ENCODE measurements at regions not wholly inside any gene's neighbourhood (a gene's known extent, or its start where the extent isn't known, plus 50 kb on each side); places are given as distances from the start of the nearest gene placed in this dataset.

DNA sequence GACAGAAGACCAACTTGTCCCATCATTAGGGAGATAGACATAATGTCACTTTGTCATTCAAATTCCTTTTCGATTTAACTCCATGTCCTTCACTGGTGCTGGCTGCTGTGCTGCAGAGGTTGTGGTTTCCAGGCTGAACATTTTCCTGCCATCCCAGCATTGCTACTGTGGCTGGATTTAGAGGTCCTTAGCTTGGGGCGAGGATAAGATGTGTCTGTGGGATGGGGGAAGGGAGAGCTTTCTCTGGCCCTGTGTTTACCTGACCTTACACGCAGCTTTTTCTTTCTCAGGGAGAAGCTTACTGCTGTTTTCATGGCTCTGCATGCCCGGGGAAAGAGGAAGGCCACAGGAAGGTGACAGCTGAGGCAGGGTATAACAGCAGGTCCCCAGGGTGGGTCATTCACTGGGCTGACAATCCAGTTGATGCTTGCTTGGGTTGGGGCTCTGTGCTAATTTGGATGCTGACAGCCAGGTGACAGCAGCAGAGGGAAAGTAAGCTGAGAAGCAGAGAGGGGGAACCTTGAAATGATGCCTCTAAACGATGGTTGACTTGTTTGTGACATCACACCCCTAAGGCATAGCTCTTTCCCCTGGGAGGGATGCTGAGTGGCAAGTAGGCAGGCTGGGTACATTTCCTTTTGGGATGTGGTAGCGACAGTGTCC lies 326.9 kb upstream of the CTNNB1 start:
- no peak overlapping the region for H3K9ac ChIP-seq (ENCODE audit: low read length)
- no peaks in the 10 kb centered on the region for H3K36me3 ChIP-seq (ENCODE audit: control insufficient read depth, insufficient read depth, low read length)
- no peaks in the 10 kb centered on the region for H3K4me1 ChIP-seq (ENCODE audit: control insufficient read depth, insufficient read depth, low read length)
- no peak overlapping the region for H3K4me3 ChIP-seq (ENCODE audit: low read length)
- no peaks in the 10 kb centered on the region for H3K27me3 ChIP-seq (ENCODE audit: control insufficient read depth, insufficient read depth, low read length)
- H3K9me3 ChIP-seq (ENCODE audit: control insufficient read depth, low read length): no peaks in the 10 kb centered on the region

- H3K9ac ChIP-seq (ENCODE audit: low read length): no peak overlapping the region
- H3K36me3 ChIP-seq (ENCODE audit: control insufficient read depth, insufficient read depth, low read length): no peaks in the 10 kb centered on the region
- no peaks in the 10 kb centered on the region for H3K27me3 ChIP-seq (ENCODE audit: control insufficient read depth, insufficient read depth, low read length)
- H3K4me3 ChIP-seq (ENCODE audit: low read length): no peak overlapping the region
- H3K4me1 ChIP-seq (ENCODE audit: control insufficient read depth, insufficient read depth, low read length): peaks cover 7% of the 10 kb centered on the region
- no peaks in the 10 kb centered on the region for H3K9me3 ChIP-seq (ENCODE audit: control insufficient read depth, low read length)
Measured at GRCh38 chr3:40873476-40873875, 325.8 kb upstream of the CTNNB1 start.

DNA sequence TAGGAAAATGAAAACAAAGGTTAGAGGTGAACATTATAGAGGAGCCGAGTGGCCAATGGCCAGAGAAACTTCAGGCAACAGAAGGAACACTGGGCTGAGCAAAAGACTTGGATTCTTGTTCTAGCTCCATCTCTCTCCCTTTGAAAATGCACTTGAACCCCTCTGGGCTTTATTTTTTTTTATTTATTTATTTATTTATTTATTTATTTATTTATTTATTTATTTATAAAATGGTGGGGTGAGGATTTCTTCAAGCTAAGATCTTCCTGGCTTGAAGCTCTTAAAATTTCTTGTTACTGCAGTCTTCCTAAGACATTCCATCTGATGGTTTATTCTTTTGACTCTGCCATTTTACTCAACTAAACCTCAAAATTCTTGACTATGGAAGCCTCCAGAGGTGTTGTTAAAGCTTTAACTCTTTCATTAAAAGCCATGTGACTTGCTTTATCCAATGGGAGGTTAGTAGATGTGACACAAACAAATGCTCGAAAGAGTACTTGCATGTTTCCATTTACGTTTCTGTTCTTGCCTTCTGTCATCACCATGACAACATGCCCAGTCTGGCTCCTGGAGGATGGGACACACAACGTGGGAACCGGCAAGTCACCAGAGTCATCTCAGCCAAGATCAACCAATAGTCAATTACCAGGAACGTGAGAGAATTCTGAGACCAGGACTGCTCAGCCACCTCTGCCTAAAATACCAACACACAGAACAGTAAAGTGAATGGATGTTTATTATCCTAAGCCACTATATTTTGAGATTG lies 325.2 kb upstream of the CTNNB1 start:
- H3K9me3 ChIP-seq (ENCODE audit: control insufficient read depth, low read length): no peaks in the 10 kb centered on the region
- H3K36me3 ChIP-seq (ENCODE audit: control insufficient read depth, insufficient read depth, low read length): no peaks in the 10 kb centered on the region
- H3K4me3 ChIP-seq (ENCODE audit: low read length): no peak overlapping the region
- H3K27me3 ChIP-seq (ENCODE audit: control insufficient read depth, insufficient read depth, low read length): no peaks in the 10 kb centered on the region
- peaks cover 7% of the 10 kb centered on the region for H3K4me1 ChIP-seq (ENCODE audit: control insufficient read depth, insufficient read depth, low read length)
- no peak overlapping the region for H3K9ac ChIP-seq (ENCODE audit: low read length)

DNA sequence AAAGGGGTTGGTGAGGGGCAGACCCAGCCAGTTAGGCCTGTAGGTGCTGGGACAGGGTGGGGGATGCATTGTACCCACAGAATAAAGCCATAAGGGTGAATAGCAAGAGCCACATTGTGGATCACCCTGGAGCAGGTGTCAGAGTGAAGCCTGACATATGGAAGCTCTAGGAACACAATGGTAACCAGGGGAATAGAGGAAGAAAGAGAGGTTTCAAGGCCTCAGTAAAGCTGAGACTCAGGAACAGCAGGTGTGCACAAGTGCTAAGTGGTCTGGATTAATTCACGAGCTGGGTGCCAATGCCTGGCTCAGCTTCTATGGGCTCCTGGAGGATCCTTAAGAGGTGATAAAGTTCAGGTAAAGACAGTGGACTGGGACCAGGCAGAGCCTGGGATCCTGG lies 323.7 kb upstream of the CTNNB1 start:
- H3K4me3 ChIP-seq (ENCODE audit: low read length): no peak overlapping the region
- H3K9me3 ChIP-seq (ENCODE audit: control insufficient read depth, low read length): no peaks in the 10 kb centered on the region
- H3K36me3 ChIP-seq (ENCODE audit: control insufficient read depth, insufficient read depth, low read length): no peaks in the 10 kb centered on the region

GRCh38 chr3:40876009-40876408 lies 323.3 kb upstream of the CTNNB1 start:
- H3K9ac ChIP-seq (ENCODE audit: low read length): no peak overlapping the region
- H3K4me1 ChIP-seq (ENCODE audit: control insufficient read depth, insufficient read depth, low read length): peaks cover 7% of the 10 kb centered on the region
- H3K4me3 ChIP-seq (ENCODE audit: low read length): no peak overlapping the region
- no peaks in the 10 kb centered on the region for H3K27me3 ChIP-seq (ENCODE audit: control insufficient read depth, insufficient read depth, low read length)
- no peaks in the 10 kb centered on the region for H3K9me3 ChIP-seq (ENCODE audit: control insufficient read depth, low read length)
- H3K36me3 ChIP-seq (ENCODE audit: control insufficient read depth, insufficient read depth, low read length): no peaks in the 10 kb centered on the region

More for the DNA sequence above, 323.7 kb upstream of the CTNNB1 start:
- H3K27me3 ChIP-seq (ENCODE audit: control insufficient read depth, insufficient read depth, low read length): no peaks in the 10 kb centered on the region
- no peak overlapping the region for H3K9ac ChIP-seq (ENCODE audit: low read length)
- H3K4me1 ChIP-seq (ENCODE audit: control insufficient read depth, insufficient read depth, low read length): peaks cover 7% of the 10 kb centered on the region

DNA sequence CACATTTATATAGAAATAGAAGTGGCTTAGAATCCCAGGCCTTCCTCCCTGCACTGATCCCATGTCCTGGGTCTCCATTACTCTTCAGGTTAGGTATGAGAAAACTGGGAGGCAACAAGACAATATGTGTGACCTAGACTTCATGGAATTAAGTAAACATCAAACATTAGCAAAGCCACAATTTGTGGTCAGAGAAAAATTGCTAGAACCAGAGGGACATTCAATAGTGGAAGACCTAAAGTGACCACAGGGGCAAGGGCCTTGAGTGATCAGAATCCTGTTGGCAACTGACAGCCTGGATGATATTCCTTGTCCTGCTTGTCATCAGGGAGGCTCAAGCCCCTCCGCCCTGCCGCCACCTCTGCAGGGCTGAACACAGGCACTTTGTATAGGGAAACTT lies 322.8 kb upstream of the CTNNB1 start:
- H3K36me3 ChIP-seq (ENCODE audit: control insufficient read depth, insufficient read depth, low read length): no peaks in the 10 kb centered on the region
- H3K4me1 ChIP-seq (ENCODE audit: control insufficient read depth, insufficient read depth, low read length): peaks cover 7% of the 10 kb centered on the region
- no peaks in the 10 kb centered on the region for H3K27me3 ChIP-seq (ENCODE audit: control insufficient read depth, insufficient read depth, low read length)
- no peaks in the 10 kb centered on the region for H3K9me3 ChIP-seq (ENCODE audit: control insufficient read depth, low read length)
- no peak overlapping the region for H3K4me3 ChIP-seq (ENCODE audit: low read length)
- H3K9ac ChIP-seq (ENCODE audit: low read length): no peak overlapping the region

- Histone ChIP-seq H3K9ac (ENCODE audit: low read length) (no peak overlapping the region), H3K36me3 (ENCODE audit: control insufficient read depth, insufficient read depth, low read length) (no peaks in the 10 kb centered on the region), H3K27me3 (ENCODE audit: control insufficient read depth, insufficient read depth, low read length) (no peaks in the 10 kb centered on the region), H3K9me3 (ENCODE audit: control insufficient read depth, low read length) (no peaks in the 10 kb centered on the region), H3K4me3 (ENCODE audit: low read length) (no peak overlapping the region), H3K4me1 (ENCODE audit: control insufficient read depth, insufficient read depth, low read length) (peaks cover 7% of the 10 kb centered on the region)
Measured at GRCh38 chr3:40877631-40878463, 321.5 kb upstream of the CTNNB1 start.

- H3K4me1 ChIP-seq (ENCODE audit: control insufficient read depth, insufficient read depth, low read length): peaks cover 7% of the 10 kb centered on the region
- no peak overlapping the region for H3K9ac ChIP-seq (ENCODE audit: low read length)
- no peak overlapping the region for H3K4me3 ChIP-seq (ENCODE audit: low read length)
Measured at GRCh38 chr3:40878464-40878905, 320.8 kb upstream of the CTNNB1 start.

DNA sequence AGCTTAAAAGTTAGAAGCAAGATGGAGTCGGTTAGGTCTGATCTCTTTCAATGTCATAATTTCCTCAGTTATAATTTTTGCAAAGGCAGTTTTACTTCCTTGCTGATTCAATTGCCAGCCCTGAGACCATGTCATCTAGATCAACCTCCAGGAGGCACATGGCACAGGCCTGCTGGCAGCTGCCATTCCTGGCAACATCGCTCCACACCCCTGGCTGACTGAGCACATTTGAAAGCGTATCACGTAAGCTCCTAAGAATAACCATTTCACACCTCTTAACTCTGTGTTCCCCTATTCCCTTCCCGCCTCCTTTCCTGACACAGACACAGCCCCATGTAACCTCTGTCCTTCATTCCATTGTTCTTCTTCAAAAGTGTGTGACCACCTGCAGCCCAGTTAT lies 313.9 kb upstream of the CTNNB1 start:
- Histone ChIP-seq H3K36me3 (ENCODE audit: control insufficient read depth, insufficient read depth, low read length) (no peaks in the 10 kb centered on the region), H3K4me3 (ENCODE audit: low read length) (no peak overlapping the region), H3K4me1 (ENCODE audit: control insufficient read depth, insufficient read depth, low read length) (no peaks in the 10 kb centered on the region), H3K9ac (ENCODE audit: low read length) (no peak overlapping the region), H3K9me3 (ENCODE audit: control insufficient read depth, low read length) (no peaks in the 10 kb centered on the region), H3K27me3 (ENCODE audit: control insufficient read depth, insufficient read depth, low read length) (no peaks in the 10 kb centered on the region)

More at GRCh38 chr3:40878464-40878905, 320.8 kb upstream of the CTNNB1 start:
- H3K27me3 ChIP-seq (ENCODE audit: control insufficient read depth, insufficient read depth, low read length): no peaks in the 10 kb centered on the region
- no peaks in the 10 kb centered on the region for H3K9me3 ChIP-seq (ENCODE audit: control insufficient read depth, low read length)
- H3K36me3 ChIP-seq (ENCODE audit: control insufficient read depth, insufficient read depth, low read length): no peaks in the 10 kb centered on the region

DNA sequence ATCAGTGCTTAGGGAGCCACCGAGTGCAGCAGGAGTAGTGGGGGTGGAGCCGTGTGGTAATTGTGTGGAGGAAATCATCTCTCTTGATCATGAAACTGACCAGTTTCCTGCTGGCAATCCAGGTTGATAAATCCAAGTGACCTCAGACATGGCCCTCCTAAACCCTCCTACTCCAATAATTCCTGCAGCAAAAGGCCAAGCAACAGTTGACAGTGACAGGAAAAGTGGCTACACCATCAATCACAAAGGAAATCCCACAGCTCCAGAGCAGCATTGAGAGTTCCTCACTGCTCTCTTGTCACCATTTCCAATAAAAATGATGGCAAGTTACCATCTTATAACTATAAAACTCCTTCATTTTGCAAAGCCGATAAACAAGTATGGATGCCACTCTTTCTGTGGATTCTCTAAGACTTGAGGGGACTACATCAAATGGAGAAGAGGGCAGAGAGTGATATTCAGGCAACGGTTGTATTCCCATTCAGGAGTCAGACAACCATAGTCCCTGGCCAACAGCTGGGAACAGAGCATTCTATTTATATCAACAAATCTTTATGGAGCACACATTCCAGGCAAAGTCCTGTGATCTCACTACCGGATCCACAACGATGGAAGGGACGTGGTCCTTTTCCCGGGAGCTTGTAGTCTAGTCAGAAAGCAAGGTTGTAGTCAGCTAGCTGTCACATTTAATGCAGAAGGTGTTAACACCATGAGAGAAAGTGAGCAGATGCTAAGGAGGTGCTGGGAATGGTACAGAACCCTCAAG lies 312.5 kb upstream of the CTNNB1 start:
- no peaks in the 10 kb centered on the region for H3K27me3 ChIP-seq (ENCODE audit: control insufficient read depth, insufficient read depth, low read length)
- no peak overlapping the region for H3K9ac ChIP-seq (ENCODE audit: low read length)
- H3K4me1 ChIP-seq (ENCODE audit: control insufficient read depth, insufficient read depth, low read length): no peaks in the 10 kb centered on the region
- H3K4me3 ChIP-seq (ENCODE audit: low read length): no peak overlapping the region
- no peaks in the 10 kb centered on the region for H3K9me3 ChIP-seq (ENCODE audit: control insufficient read depth, low read length)
- H3K36me3 ChIP-seq (ENCODE audit: control insufficient read depth, insufficient read depth, low read length): no peaks in the 10 kb centered on the region

DNA sequence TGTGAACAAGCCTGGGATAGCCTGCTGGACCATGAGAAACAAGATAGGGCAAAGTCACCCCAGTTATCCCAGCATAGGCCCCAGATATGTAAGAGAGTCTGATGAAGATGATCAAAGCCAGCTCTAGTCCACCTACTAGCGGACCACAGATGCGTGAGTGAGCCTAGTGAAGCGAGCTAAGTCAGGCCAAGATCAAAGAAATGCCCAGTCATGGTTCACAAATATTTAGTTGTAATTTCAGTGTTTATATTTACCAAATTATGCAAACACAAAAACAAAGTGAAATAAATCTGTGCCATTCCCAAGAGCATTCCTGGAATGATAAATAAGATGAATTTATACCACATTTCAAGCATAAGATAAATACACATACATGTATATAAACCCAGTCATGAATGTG lies 308.1 kb upstream of the CTNNB1 start:
- Histone ChIP-seq H3K4me1 (ENCODE audit: control insufficient read depth, insufficient read depth, low read length) (no peaks in the 10 kb centered on the region), H3K4me3 (ENCODE audit: low read length) (no peak overlapping the region), H3K9ac (ENCODE audit: low read length) (no peak overlapping the region), H3K36me3 (ENCODE audit: control insufficient read depth, insufficient read depth, low read length) (no peaks in the 10 kb centered on the region), H3K9me3 (ENCODE audit: control insufficient read depth, low read length) (no peaks in the 10 kb centered on the region), H3K27me3 (ENCODE audit: control insufficient read depth, insufficient read depth, low read length) (no peaks in the 10 kb centered on the region)

Measured in mucosa of stomach (tissue), 1 donor.